Inferior parietal cortex (tissue), 1 donor: ENCODE measurements at regions not wholly inside any gene's neighbourhood (a gene's known extent, or its start where the extent isn't known, plus 50 kb on each side); places are given as distances from the start of the nearest gene placed in this dataset.

ENCODE experiments used
- DNase-seq: peaks from one replicate; pipeline ENCODE4 v3.0.0-alpha.2; 2016; ENCODE audit errors: extremely low spot score

DNA sequence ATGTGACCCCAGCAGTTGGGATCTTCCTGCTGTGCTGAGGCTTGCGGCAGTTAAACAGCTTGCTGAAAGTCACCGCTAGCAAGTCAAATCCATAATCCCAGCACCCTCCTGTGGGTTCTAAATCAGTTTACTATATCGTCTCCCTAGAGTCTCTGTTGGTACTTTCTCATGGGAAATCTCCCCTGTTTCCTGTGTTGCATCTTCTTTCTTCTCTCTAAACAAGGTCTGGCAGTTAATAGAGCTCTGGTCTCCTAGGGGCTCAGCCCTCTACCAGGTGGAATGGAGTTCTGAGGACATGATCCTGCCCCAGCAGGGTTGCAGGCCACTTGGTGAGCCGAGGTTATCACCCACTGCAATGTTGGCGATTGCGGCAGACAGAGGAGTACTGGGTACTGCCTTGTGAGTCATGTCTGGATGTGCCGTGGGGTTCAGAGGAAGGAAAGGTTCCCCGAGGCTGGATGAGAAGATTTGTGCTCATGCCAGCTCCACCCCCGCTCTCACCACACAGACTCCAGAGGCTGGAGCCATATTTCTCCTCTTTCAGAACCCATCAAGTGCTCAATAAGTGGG lies 59.4 kb upstream of the SIX2 start:
- DNase-seq: no peak

- no peak for DNase-seq
These were observed 58.8 kb upstream of the SIX2 start for GRCh38 chr2:45067859-45068570.
